ENCODE measurements at regions not wholly inside any gene's neighbourhood (a gene's known extent, or its start where the extent isn't known, plus 50 kb on each side); places are given as distances from the start of the nearest gene placed in this dataset.

DNA sequence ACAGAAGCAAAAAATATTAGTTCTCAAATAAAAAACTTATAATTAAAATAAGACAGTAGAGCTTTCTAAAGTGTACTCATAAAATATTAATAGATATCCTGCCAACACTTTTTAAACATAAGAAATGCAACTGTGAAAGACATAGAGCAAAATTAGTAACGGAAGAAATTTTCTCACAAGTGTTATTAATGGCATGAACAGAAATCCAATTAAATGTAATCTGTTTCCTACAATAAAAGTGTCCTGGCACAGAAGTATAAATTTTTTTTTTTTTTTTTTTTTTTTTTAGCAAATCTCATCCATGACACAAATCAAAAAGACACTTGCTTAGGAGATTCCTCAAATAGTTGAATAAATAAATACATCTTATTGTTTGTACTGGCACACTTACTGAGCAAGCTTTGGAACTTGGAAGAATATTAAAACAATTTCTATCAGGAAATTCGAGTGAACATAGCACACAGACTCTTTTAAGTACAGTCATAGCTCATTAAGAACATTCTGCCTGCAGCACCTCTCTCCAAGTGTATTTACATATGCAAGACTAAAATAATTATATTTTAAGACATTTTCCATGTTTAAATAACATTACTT is 227.2 kb upstream of the ROBO2 start:
- no peak for TF ChIP-seq TAF1 (IDR thresholded peaks at IDR 0.05; ENCODE audit: low read depth, low read length)
- no peak for DNase-seq (ENCODE audit: insufficient read length, low spot score)

DNA sequence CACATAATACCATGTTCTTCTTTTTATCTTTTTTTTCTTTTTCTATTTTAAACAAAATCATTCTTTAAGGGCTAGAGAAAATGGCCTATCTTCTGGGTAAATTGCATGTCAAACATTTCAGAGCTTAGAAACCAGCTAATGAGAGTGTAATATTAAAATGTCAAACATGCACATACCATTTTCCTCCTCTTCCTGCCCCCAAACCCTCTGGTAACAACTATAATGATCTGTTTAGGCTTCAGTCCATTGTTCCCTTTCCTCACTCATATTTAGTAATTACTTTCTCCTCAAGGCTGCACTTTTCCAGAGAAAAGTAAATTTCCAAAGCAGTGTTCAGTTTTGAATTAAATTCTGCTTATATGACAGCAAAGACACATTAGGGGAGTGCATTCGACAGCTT is 224.3 kb upstream of the ROBO2 start:
- FAIRE-seq (no peak), DNase-seq (ENCODE audit: insufficient read length, low spot score) (no peak)
- TF ChIP-seq POLR2A (IDR thresholded peaks at IDR 0.05; ENCODE audit: low read depth, low read length), result no peak
- no peak for TF ChIP-seq POLR2AphosphoS5 (IDR thresholded peaks at IDR 0.05; ENCODE audit: low read depth, low read length)
- TF ChIP-seq TAF1 (IDR thresholded peaks at IDR 0.05; ENCODE audit: low read depth, low read length), result no peak
- TF ChIP-seq SPI1 (IDR thresholded peaks at IDR 0.05; ENCODE audit: low read depth, low read length), result no peak
- TF ChIP-seq POU2F2 (IDR thresholded peaks at IDR 0.05; ENCODE audit: low read depth, low read length), result no peak

More for the DNA sequence above, 227.2 kb upstream of the ROBO2 start:
- no peak for FAIRE-seq

DNA sequence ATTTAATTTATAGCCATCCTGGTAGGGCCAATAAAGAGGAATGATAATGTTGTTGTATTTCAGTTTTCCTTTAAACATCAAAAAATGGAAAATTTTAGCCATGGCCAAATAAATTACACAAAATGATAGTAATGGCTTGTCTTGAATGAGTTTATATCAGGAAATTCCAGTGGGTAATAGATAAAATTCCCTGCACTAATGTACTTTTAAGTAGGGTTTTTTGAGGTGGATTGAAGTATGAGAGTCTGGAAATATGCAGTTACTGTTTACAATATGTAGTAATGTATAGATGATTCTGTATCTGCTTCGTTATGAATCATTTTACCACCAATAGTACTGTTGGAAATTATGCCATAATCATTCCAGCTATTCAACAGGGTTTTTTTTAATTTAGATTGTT is 219.4 kb upstream of the ROBO2 start:
- no peak for TF ChIP-seq PAX5 (IDR thresholded peaks at IDR 0.05; ENCODE audit: insufficient read depth, low read length, severe bottlenecking)
- no peak for TF ChIP-seq POU2F2 (IDR thresholded peaks at IDR 0.05; ENCODE audit: low read depth, low read length)
- FAIRE-seq (no peak), DNase-seq (ENCODE audit: insufficient read length, low spot score) (no peak)

DNA sequence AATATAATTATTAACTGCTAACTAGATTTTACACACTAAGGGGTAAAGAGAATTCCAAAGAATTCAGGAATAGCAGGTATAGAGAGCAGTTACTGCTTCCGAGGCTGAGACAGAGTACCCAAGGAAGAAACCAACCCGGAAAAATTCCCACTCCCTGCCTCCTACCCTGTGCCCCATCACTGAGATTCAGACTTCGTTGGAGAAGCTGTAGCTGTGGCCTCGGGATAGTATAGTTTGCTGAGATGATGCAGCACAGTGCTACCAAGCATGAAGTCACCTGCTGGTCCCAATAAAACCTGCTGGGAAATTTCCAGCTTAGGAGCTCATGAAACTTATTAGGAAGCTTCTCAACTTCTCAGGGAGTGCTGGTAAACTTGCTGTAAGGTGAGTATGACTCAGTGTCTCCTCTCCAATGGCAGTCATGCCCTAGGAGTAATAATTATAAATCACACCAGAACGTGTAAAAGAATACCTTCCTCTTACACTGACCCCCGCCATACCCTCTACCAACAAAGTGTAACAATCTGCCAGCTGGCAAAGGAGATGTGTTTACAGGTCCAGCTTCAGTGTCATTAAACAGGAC is 215.2 kb upstream of the ROBO2 start:
- DNase-seq (ENCODE audit: insufficient read length, low spot score) (no peak), FAIRE-seq (no peak)
- TF ChIP-seq POLR2A (IDR thresholded peaks at IDR 0.05; ENCODE audit: low read depth, low read length), result no peak
- TF ChIP-seq SPI1 (IDR thresholded peaks at IDR 0.05; ENCODE audit: low read depth, low read length), result no peak
- no peak for TF ChIP-seq PAX5 (IDR thresholded peaks at IDR 0.05; ENCODE audit: insufficient read depth, low read length, severe bottlenecking)
- TF ChIP-seq TAF1 (IDR thresholded peaks at IDR 0.05; ENCODE audit: low read depth, low read length), result no peak
- TF ChIP-seq POLR2AphosphoS5 (IDR thresholded peaks at IDR 0.05; ENCODE audit: low read depth, low read length), result no peak
- TF ChIP-seq POU2F2 (IDR thresholded peaks at IDR 0.05; ENCODE audit: low read depth, low read length), result no peak

DNA sequence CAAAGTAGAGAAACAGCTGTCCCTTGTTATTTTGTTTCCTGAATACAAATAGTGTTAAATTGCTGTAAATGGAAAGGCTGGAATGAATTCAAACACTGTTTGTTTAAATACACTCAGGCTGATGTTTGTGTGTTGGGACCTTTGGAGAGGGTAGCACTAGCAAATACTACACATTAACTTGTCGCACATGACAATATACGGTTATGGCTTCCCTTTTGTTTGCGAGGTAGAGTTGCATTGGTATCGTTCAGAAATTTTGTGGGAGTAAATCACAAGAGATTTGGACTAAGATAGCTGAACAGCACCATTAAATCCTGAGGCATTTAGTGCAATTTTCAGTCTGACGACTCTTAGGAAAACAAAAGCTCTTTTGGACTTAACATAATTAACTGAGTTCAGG is 213.0 kb upstream of the ROBO2 start:
- DNase-seq (ENCODE audit: insufficient read length, low spot score) (no peak), FAIRE-seq (no peak)
- TF ChIP-seq POU2F2 (IDR thresholded peaks at IDR 0.05; ENCODE audit: low read depth, low read length) (no peak), POLR2A (IDR thresholded peaks at IDR 0.05; ENCODE audit: low read depth, low read length) (no peak), PAX5 (IDR thresholded peaks at IDR 0.05; ENCODE audit: insufficient read depth, low read length, severe bottlenecking) (no peak), SPI1 (IDR thresholded peaks at IDR 0.05; ENCODE audit: low read depth, low read length) (no peak), TAF1 (IDR thresholded peaks at IDR 0.05; ENCODE audit: low read depth, low read length) (no peak), POLR2AphosphoS5 (IDR thresholded peaks at IDR 0.05; ENCODE audit: low read depth, low read length) (no peak)

DNA sequence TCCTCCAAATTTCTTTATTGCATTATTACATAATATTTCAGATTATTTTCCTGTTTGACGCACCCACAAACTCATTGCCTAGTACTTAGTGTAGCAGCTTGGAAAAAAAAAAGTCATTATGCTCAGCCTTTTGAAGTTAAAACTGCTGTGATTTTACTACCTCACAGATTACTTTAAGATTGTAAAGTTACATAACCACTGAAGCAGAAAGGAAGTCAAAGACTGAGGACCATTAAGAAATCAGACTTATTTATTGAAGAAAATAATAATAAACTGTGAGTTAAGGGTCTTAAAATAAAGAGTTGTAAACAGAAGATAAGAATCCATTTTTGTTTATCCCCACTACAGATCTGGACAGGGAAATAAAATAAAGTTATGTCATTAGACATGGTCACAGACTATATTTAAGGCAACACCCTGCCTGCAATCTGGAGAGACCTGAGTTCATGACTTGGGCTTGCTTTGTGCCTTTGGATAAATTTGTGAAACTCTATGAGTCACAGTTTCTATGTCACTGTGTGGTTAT is 212.1 kb upstream of the ROBO2 start:
- FAIRE-seq (no peak), DNase-seq (ENCODE audit: insufficient read length, low spot score) (no peak)
- TF ChIP-seq SPI1 (IDR thresholded peaks at IDR 0.05; ENCODE audit: low read depth, low read length) (no peak), PAX5 (IDR thresholded peaks at IDR 0.05; ENCODE audit: insufficient read depth, low read length, severe bottlenecking) (no peak), POLR2A (IDR thresholded peaks at IDR 0.05; ENCODE audit: low read depth, low read length) (no peak), POLR2AphosphoS5 (IDR thresholded peaks at IDR 0.05; ENCODE audit: low read depth, low read length) (no peak), POU2F2 (IDR thresholded peaks at IDR 0.05; ENCODE audit: low read depth, low read length) (no peak), TAF1 (IDR thresholded peaks at IDR 0.05; ENCODE audit: low read depth, low read length) (no peak)

DNA sequence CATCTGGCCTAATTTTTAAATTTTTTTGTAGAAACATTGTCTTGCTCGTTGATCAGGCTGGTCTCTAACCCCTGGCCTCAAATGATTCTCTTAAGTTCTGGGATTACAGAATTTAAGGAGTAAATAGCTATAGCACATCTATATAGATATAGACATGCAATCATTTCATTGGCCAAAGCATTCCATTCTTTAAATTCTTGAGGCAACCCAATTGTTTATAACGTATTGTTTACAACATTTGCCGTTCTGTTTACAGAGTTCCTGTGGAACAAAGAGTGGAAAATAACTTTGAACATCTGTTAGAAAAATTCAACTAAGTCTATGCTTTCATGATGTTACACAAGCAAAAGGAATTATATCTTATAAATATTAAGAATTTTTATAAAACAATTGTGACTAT is 205.2 kb upstream of the ROBO2 start:
- DNase-seq (ENCODE audit: insufficient read length, low spot score) (no peak), FAIRE-seq (no peak)
- TF ChIP-seq SPI1 (IDR thresholded peaks at IDR 0.05; ENCODE audit: low read depth, low read length) (no peak), POLR2AphosphoS5 (IDR thresholded peaks at IDR 0.05; ENCODE audit: low read depth, low read length) (no peak), POLR2A (IDR thresholded peaks at IDR 0.05; ENCODE audit: low read depth, low read length) (no peak), TAF1 (IDR thresholded peaks at IDR 0.05; ENCODE audit: low read depth, low read length) (no peak), PAX5 (IDR thresholded peaks at IDR 0.05; ENCODE audit: insufficient read depth, low read length, severe bottlenecking) (no peak)

DNA sequence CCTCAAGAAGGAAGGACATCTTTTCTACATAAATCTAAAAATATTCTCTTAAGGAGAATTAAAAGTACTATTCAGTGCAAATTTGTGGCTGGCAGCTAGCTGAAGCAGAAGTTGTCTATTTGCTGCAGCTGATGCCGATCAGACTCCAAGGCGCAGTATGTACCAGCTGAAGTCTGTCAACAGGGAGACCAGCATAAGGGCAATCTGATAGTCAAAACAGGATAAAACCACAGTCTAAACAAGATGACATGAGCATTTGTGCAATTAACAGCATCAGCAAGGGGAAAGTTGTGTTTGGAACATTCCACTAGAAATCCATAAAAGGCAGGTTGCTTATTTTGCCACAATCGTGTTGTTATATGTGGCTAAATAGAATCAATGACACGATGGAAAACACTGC is 198.2 kb upstream of the ROBO2 start:
- TF ChIP-seq SPI1 (IDR thresholded peaks at IDR 0.05; ENCODE audit: low read depth, low read length) (no peak), POLR2AphosphoS5 (IDR thresholded peaks at IDR 0.05; ENCODE audit: low read depth, low read length) (no peak), TAF1 (IDR thresholded peaks at IDR 0.05; ENCODE audit: low read depth, low read length) (no peak), POLR2A (IDR thresholded peaks at IDR 0.05; ENCODE audit: low read depth, low read length) (no peak), PAX5 (IDR thresholded peaks at IDR 0.05; ENCODE audit: insufficient read depth, low read length, severe bottlenecking) (no peak), POU2F2 (IDR thresholded peaks at IDR 0.05; ENCODE audit: low read depth, low read length) (no peak)
- DNase-seq (ENCODE audit: insufficient read length, low spot score) (no peak), FAIRE-seq (no peak)

DNA sequence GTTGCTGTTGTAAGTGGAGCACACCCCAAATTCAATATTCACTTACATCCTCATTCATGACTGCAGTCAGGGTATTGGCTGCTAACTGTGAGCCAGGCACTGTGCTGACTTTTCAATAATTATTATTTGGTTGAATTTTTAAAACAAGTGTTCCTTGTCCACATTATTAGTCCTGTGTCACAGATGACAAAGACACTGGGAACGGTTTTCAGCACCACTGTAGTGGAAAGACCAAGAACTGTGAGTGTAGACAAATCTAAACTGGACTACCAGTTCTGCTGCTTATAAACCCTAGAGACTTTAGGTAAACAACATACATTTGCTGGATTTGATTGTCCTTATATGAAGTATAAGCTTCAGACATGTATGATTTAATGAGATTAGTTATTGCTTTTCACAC is 197.7 kb upstream of the ROBO2 start:
- no peak for DNase-seq (ENCODE audit: insufficient read length, low spot score)
- no peak for FAIRE-seq
- TF ChIP-seq POLR2AphosphoS5 (IDR thresholded peaks at IDR 0.05; ENCODE audit: low read depth, low read length) (no peak), POU2F2 (IDR thresholded peaks at IDR 0.05; ENCODE audit: low read depth, low read length) (no peak), PAX5 (IDR thresholded peaks at IDR 0.05; ENCODE audit: insufficient read depth, low read length, severe bottlenecking) (no peak), POLR2A (IDR thresholded peaks at IDR 0.05; ENCODE audit: low read depth, low read length) (no peak), TAF1 (IDR thresholded peaks at IDR 0.05; ENCODE audit: low read depth, low read length) (no peak), SPI1 (IDR thresholded peaks at IDR 0.05; ENCODE audit: low read depth, low read length) (no peak)

DNA sequence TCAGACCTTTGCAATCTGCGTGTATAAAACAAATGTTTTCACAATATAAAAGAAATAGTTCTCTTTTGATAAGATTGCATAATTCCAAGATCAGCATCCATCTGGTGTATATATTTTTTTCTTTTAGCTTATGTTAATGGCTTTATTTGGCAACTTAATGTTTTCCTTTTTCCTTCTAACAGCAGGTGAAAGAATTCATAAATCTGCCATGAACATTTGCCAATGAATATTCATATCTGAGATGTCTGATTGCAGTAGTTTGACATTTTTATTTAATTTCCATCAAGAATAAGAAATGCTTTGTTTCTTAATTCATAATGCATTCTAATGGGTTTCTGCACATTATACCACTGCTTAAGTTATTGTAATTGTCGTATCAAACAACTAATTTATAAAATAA is 184.4 kb upstream of the ROBO2 start:
- no peak for FAIRE-seq
- TF ChIP-seq PAX5 (IDR thresholded peaks at IDR 0.05; ENCODE audit: insufficient read depth, low read length, severe bottlenecking), result no peak
- TF ChIP-seq POU2F2 (IDR thresholded peaks at IDR 0.05; ENCODE audit: low read depth, low read length), result no peak
- TF ChIP-seq SPI1 (IDR thresholded peaks at IDR 0.05; ENCODE audit: low read depth, low read length), result no peak
- no peak for TF ChIP-seq TAF1 (IDR thresholded peaks at IDR 0.05; ENCODE audit: low read depth, low read length)
- TF ChIP-seq POLR2A (IDR thresholded peaks at IDR 0.05; ENCODE audit: low read depth, low read length), result no peak
- TF ChIP-seq POLR2AphosphoS5 (IDR thresholded peaks at IDR 0.05; ENCODE audit: low read depth, low read length), result no peak

More for the DNA sequence above, 184.4 kb upstream of the ROBO2 start:
- DNase-seq (ENCODE audit: insufficient read length, low spot score), result no peak
